Muscle of leg (tissue), 3 donors: ENCODE measurements at regions not wholly inside any gene's neighbourhood (a gene's known extent, or its start where the extent isn't known, plus 50 kb on each side); places are given as distances from the start of the nearest gene placed in this dataset.

Source experiments
- DNase-seq: peaks from one replicate; pipeline ENCODE4 v3.0.0; 2013
- H3K27ac ChIP-seq: one replicate; pipeline ENCODE4 v1.5.1; 2013; ENCODE audit warnings: mild to moderate bottlenecking, low read length, control low read depth
- H3K27me3 ChIP-seq: one replicate; pipeline ENCODE4 v1.6.1; 2013; ENCODE audit warnings: low read length; ENCODE audit not compliant: control insufficient read depth, insufficient read depth
- H3K36me3 ChIP-seq: one replicate; pipeline ENCODE4 v1.6.1; 2013; ENCODE audit warnings: low read length; ENCODE audit not compliant: control insufficient read depth, insufficient read depth
- H3K4me1 ChIP-seq: one replicate; pipeline ENCODE4 v1.6.1; 2013; ENCODE audit warnings: low read length; ENCODE audit not compliant: control insufficient read depth, insufficient read depth
- H3K4me3 ChIP-seq: one replicate; pipeline ENCODE4 v1.5.1; 2013; ENCODE audit warnings: low read length, control low read depth
- H3K9me3 ChIP-seq: replicated peaks from 2 replicates; pipeline ENCODE4 v1.6.1; 2013; ENCODE audit warnings: low read depth, low read length; ENCODE audit not compliant: control insufficient read depth
- WGBS: methylation state at CpG from one replicate; pipeline ENCODE4 v1.1.5; 2013; ENCODE audit warnings: missing lambda C conversion rate; ENCODE audit not compliant: insufficient coverage; 5-methylcytosine and 5-hydroxymethylcytosine counted together

DNA sequence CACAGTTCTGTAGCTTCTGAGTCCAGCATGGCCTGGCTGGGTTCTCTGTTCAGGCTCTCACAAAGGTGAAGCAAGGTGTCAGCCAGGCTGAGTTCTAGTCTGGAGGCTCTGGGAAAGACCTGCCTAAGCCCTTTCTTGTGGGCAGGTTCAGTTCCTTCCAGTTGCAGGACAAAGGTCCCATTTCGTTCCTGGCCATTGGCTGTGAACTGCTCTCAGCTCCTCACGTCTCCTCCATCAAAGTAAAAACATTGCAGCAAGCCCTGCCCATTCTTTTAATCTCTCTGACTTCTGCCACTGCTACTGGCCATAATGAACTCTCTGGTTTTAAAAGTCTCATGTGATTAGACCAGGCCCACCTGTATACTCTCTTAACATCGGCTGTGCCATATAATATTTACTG, 61.6 kb upstream of the BARX1 start:
- no peak for DNase-seq
- Histone ChIP-seq H3K27me3 (no peaks in the 10 kb centered on the region), H3K9me3 (no peaks in the 10 kb centered on the region), H3K4me3 (no peak overlapping the region), H3K4me1 (peaks cover 3% of the 10 kb centered on the region), H3K36me3 (no peaks in the 10 kb centered on the region), H3K27ac (no peak overlapping the region)
- WGBS = 88% methylated on average over 2 of the region's 3 CpGs

DNA sequence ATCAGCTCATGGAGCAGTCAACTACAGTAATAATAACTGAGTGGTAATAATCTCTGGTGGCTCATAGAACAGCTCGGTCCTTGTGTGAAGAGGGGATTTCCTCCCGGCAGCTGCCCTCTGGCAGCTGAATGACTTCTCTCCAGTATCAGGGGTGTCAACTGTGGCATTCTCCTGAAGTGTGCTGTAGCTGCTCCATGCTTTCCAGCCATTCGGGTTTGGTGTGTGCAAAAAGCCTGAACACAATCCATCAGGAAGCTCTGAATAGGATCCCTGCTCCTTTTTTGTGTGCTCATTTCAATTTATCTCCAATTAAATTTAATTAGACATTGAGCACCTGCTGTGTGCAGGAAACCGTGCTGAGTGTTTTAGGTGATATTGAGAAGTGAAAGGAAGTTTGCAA, 59.8 kb upstream of the BARX1 start:
- Histone ChIP-seq H3K27ac (no peak overlapping the region), H3K36me3 (no peaks in the 10 kb centered on the region), H3K4me3 (no peak overlapping the region), H3K4me1 (peaks cover 3% of the 10 kb centered on the region), H3K27me3 (no peaks in the 10 kb centered on the region), H3K9me3 (no peaks in the 10 kb centered on the region)
- no CpG with 5 or more reads among the region's 4 CpGs for WGBS
- DNase-seq = peak; percentile 39

DNA sequence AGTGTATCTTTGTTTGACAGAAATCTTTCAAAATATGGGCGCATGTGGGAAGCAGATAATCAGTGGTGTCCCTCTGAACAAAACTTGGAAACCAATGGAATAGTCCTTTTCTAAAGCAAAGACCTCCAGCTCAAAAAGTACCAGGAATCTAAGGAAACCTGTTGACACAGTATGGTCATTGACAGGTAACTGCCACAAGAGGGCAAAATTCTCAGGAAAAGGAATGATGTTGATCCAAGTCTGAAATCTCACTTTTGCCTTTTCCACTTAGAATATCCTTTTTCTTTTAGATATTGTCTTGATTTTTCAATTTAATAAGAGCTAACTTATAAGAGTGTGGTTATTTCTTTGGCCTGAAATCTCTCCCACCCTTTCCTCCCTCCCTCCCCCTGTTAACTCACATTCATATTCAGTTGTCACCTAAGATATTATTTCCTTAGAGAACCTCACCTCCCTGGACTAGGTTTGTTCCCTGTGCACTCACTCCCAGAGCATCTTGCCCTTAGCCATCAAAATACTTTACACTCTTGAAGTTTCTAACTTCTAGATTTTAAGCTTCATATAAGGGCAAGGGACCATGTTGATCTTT, 59.0 kb upstream of the BARX1 start:
- Histone ChIP-seq H3K36me3 (no peaks in the 10 kb centered on the region), H3K27ac (no peak overlapping the region), H3K4me3 (no peak overlapping the region), H3K4me1 (peaks cover 3% of the 10 kb centered on the region), H3K9me3 (no peaks in the 10 kb centered on the region), H3K27me3 (no peaks in the 10 kb centered on the region)
- peak; percentile 49 for DNase-seq
- no CpG with 5 or more reads among the region's 1 CpG for WGBS

DNA sequence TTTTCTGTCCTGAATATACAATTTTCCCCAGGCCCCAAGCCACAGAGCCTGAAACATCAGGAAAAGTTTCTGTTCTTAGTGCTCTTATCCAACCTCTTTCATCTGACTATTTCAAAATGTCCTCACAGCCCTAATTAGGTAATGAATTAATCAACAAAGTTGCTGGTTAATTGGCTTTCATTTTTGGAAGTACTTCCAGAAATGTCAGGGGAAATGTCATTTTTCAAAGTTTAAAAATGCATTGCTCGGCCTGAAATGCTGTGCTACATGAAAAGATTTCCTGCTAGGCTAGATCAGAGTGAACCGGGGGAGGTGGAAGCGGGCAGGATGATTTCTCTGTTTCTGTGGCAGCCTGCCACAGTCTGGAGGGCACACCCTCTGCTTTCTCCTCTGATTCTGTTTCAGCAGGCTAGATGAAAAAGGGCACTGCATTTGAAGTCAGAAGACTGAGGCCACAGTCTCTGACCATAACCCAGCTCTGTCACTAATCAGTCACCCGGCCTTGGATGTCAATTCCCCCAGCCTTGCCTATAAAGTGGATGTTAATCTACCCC, 55.9 kb upstream of the BARX1 start:
- Histone ChIP-seq H3K27ac (no peak overlapping the region), H3K36me3 (no peaks in the 10 kb centered on the region), H3K9me3 (no peaks in the 10 kb centered on the region), H3K4me3 (no peak overlapping the region), H3K4me1 (no peaks in the 10 kb centered on the region), H3K27me3 (no peaks in the 10 kb centered on the region)
- WGBS = 57% methylated on average over 3 of the region's 4 CpGs
- DNase-seq = peak; percentile 5

DNA sequence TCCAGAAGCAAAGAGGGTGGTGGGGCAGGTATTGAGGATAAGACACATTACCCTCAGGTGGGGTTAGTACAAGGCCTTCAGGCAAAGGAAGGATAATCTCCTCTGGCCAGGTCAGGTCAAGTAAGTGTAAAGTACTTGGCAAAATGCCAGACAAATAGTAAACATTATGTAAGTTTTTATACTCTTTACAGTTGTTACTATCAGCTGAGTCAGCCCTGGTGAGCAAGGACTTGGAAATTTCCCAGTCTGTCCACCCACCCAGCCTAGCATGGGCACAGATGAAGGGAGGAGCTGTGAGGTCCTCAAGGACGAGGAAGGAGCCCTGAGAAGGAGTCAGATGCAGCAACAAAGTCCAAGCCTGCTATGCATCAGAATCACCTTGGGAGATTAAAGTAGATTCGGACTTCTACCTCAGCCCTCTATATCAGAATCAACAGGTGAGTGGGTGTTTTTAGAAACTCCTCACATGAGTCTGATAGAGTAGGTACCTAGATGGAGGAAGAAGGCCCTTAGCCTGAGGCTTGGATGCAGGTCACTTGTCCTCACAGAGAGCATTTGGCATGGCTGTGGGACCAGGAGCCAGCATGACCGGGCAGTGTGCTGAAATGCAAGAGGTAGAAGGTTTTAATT, 50.2 kb upstream of the BARX1 start:
- WGBS = no CpG with 5 or more reads among the region's 3 CpGs
- Histone ChIP-seq H3K36me3 (no peaks in the 10 kb centered on the region), H3K27ac (no peak overlapping the region)

More for the DNA sequence above, 50.2 kb upstream of the BARX1 start:
- Histone ChIP-seq H3K27me3 (no peaks in the 10 kb centered on the region), H3K9me3 (no peaks in the 10 kb centered on the region), H3K4me1 (no peaks in the 10 kb centered on the region), H3K4me3 (no peak overlapping the region)
- no peak for DNase-seq
